Suprapubic skin (tissue), 4 donors: ENCODE measurements at regions not wholly inside any gene's neighbourhood (a gene's known extent, or its start where the extent isn't known, plus 50 kb on each side); places are given as distances from the start of the nearest gene placed in this dataset.

ENCODE experiments used
- DNase-seq, 2 donors: peaks; one replicate each; pipeline ENCODE4 v3.0.0-alpha.2; 2019; ENCODE audit warnings: low spot score in 2 of 2
- H3K27ac ChIP-seq: fragments of 200-600 bp; sonication (generic); one replicate; pipeline ENCODE4 v1.5.1; 2019
- H3K27me3 ChIP-seq: fragments of 200-600 bp; sonication (generic); one replicate; pipeline ENCODE4 v1.5.1; 2019
- H3K36me3 ChIP-seq: fragments of 200-600 bp; sonication (generic); one replicate; pipeline ENCODE4 v1.5.1; 2019
- H3K4me1 ChIP-seq: fragments of 200-600 bp; sonication (generic); one replicate; pipeline ENCODE4 v1.5.1; 2019
- H3K4me3 ChIP-seq: fragments of 200-600 bp; sonication (generic); one replicate; pipeline ENCODE4 v1.5.1; 2019; ENCODE audit warnings: mild to moderate bottlenecking
- H3K9me3 ChIP-seq: fragments of 200-600 bp; sonication (generic); one replicate; pipeline ENCODE4 v1.5.1; 2019
- CTCF ChIP-seq, 2 donors: fragments of 200-600 bp in 1 of 2; fragments of 450-650 bp in 1 of 2; sonication (generic) in 1 of 2; IDR thresholded peaks; one replicate each; pipeline ENCODE4 v1.5.1; 2016 to 2019; ENCODE audit warnings: antibody characterized with exemption in 2 of 2, mild to moderate bottlenecking in 1 of 2, moderate library complexity in 1 of 2
- EP300 ChIP-seq: sonication (generic); formaldehyde crosslinking; IDR thresholded peaks from one replicate; pipeline ENCODE4 v1.6.1; 2017; ENCODE audit warnings: antibody characterized with exemption
- POLR2A ChIP-seq, 2 donors: fragments of 450-650 bp; IDR thresholded peaks; one replicate each; pipeline ENCODE4 v1.6.1; 2017; ENCODE audit warnings: antibody characterized with exemption in 2 of 2, mild to moderate bottlenecking in 2 of 2, moderate library complexity in 2 of 2
- POLR2AphosphoS5 ChIP-seq, 3 donors: sonication (generic); formaldehyde crosslinking; IDR thresholded peaks; one replicate each; pipeline ENCODE4 v1.6.1; 2017; ENCODE audit warnings: antibody characterized with exemption in 3 of 3
- WGBS: methylation state at CpG from one replicate; pipeline ENCODE4 v1.1.5; 2018; 5-methylcytosine and 5-hydroxymethylcytosine counted together

- no peak overlapping the region for H3K4me3 ChIP-seq
- DNase-seq: no peak
- no peaks in the 10 kb centered on the region for H3K4me1 ChIP-seq
- no peak for TF ChIP-seq POLR2AphosphoS5 (IDR thresholded peaks at IDR 0.05)
- TF ChIP-seq EP300: no peak
- TF ChIP-seq CTCF (IDR thresholded peaks at IDR 0.05): no peak
- TF ChIP-seq POLR2A (IDR thresholded peaks at IDR 0.05): no peak
- no peaks in the 10 kb centered on the region for H3K36me3 ChIP-seq
- H3K9me3 ChIP-seq: no peaks in the 10 kb centered on the region
- WGBS: 91% methylated on average over 1 of the region's 1 CpG
- no peak overlapping the region for H3K27ac ChIP-seq
- no peaks in the 10 kb centered on the region for H3K27me3 ChIP-seq
Observed at GRCh38 chr12:24645254-24645653, 303.6 kb downstream of the BCAT1 start.

GRCh38 chr12:24643120-24644119 is 305.5 kb downstream of the BCAT1 start:
- no peaks in the 10 kb centered on the region for H3K36me3 ChIP-seq
- H3K27me3 ChIP-seq: no peaks in the 10 kb centered on the region
- H3K4me1 ChIP-seq: no peaks in the 10 kb centered on the region
- H3K4me3 ChIP-seq: no peak overlapping the region
- H3K27ac ChIP-seq: no peak overlapping the region
- no peaks in the 10 kb centered on the region for H3K9me3 ChIP-seq
- DNase-seq: no peak
- no peak for TF ChIP-seq CTCF (IDR thresholded peaks at IDR 0.05)
- no peak for TF ChIP-seq EP300
- no peak for TF ChIP-seq POLR2AphosphoS5 (IDR thresholded peaks at IDR 0.05)
- TF ChIP-seq POLR2A (IDR thresholded peaks at IDR 0.05): no peak
- 62% methylated on average over 4 of the region's 4 CpGs for WGBS

- Histone ChIP-seq H3K27ac (no peak overlapping the region), H3K36me3 (no peaks in the 10 kb centered on the region), H3K27me3 (no peaks in the 10 kb centered on the region), H3K4me3 (no peak overlapping the region), H3K9me3 (no peaks in the 10 kb centered on the region), H3K4me1 (no peaks in the 10 kb centered on the region)
- TF ChIP-seq EP300 (no peak), POLR2AphosphoS5 (IDR thresholded peaks at IDR 0.05) (no peak), CTCF (IDR thresholded peaks at IDR 0.05) (no peak), POLR2A (IDR thresholded peaks at IDR 0.05) (no peak)
- 81% methylated on average over 1 of the region's 1 CpG for WGBS
- no peak for DNase-seq
Observed at GRCh38 chr12:24639641-24640040, 309.3 kb downstream of the BCAT1 start.

- 65% methylated on average over 1 of the region's 1 CpG for WGBS
- H3K9me3 ChIP-seq: no peaks in the 10 kb centered on the region
- no peak overlapping the region for H3K4me3 ChIP-seq
- DNase-seq: no peak
- no peak overlapping the region for H3K27ac ChIP-seq
- no peak for TF ChIP-seq CTCF (IDR thresholded peaks at IDR 0.05)
- TF ChIP-seq EP300: no peak
- TF ChIP-seq POLR2AphosphoS5 (IDR thresholded peaks at IDR 0.05): no peak
- TF ChIP-seq POLR2A (IDR thresholded peaks at IDR 0.05): no peak
- no peaks in the 10 kb centered on the region for H3K4me1 ChIP-seq
- H3K36me3 ChIP-seq: no peaks in the 10 kb centered on the region
- H3K27me3 ChIP-seq: no peaks in the 10 kb centered on the region
Observed at GRCh38 chr12:24632466-24632865, 316.4 kb downstream of the BCAT1 start.

GRCh38 chr12:24631676-24632426 is 317.1 kb downstream of the BCAT1 start:
- Histone ChIP-seq H3K4me3 (no peak overlapping the region), H3K9me3 (no peaks in the 10 kb centered on the region), H3K36me3 (no peaks in the 10 kb centered on the region), H3K27ac (no peak overlapping the region), H3K27me3 (no peaks in the 10 kb centered on the region), H3K4me1 (no peaks in the 10 kb centered on the region)
- no peak for DNase-seq
- TF ChIP-seq POLR2AphosphoS5 (IDR thresholded peaks at IDR 0.05): no peak
- TF ChIP-seq CTCF (IDR thresholded peaks at IDR 0.05): no peak
- no peak for TF ChIP-seq EP300
- no peak for TF ChIP-seq POLR2A (IDR thresholded peaks at IDR 0.05)
- 81% methylated on average over 3 of the region's 3 CpGs for WGBS
